Type B pancreatic cell (in vitro differentiated cells): ENCODE measurements at regions not wholly inside any gene's neighbourhood (a gene's known extent, or its start where the extent isn't known, plus 50 kb on each side); places are given as distances from the start of the nearest gene placed in this dataset.

Experiments used
- DNase-seq: peaks from one replicate; pipeline ENCODE4 v3.0.0; 2021; ENCODE audit warnings: mixed read lengths; ENCODE audit not compliant: unreplicated experiment; ENCODE audit errors: extremely low spot score
- H3K27ac Mint-ChIP-seq: 2 replicates; pipeline ENCODE4 v1.8.0; 2021; ENCODE audit warnings: mild to moderate bottlenecking, mixed read lengths
- H3K27me3 Mint-ChIP-seq: 2 replicates; pipeline ENCODE4 v1.8.0; 2021; ENCODE audit warnings: mixed read lengths
- H3K36me3 Mint-ChIP-seq: 2 replicates; pipeline ENCODE4 v1.8.0; 2021; ENCODE audit warnings: mixed read lengths
- H3K4me1 Mint-ChIP-seq: one replicate; pipeline ENCODE4 v1.8.0; 2021; ENCODE audit warnings: mixed read lengths; ENCODE audit not compliant: unreplicated experiment
- H3K4me3 Mint-ChIP-seq: 2 replicates; pipeline ENCODE4 v1.8.0; 2021; ENCODE audit warnings: mild to moderate bottlenecking, mixed read lengths
- H3K9me3 Mint-ChIP-seq: 2 replicates; pipeline ENCODE4 v1.8.0; 2021; ENCODE audit warnings: mixed read lengths
- CTCF ChIP-seq: fragments of 200-600 bp; sonication (generic); conservative IDR thresholded peaks from 2 replicates; pipeline ENCODE4 v1.5.0; 2021; ENCODE audit warnings: antibody characterized with exemption, mild to moderate bottlenecking

DNA sequence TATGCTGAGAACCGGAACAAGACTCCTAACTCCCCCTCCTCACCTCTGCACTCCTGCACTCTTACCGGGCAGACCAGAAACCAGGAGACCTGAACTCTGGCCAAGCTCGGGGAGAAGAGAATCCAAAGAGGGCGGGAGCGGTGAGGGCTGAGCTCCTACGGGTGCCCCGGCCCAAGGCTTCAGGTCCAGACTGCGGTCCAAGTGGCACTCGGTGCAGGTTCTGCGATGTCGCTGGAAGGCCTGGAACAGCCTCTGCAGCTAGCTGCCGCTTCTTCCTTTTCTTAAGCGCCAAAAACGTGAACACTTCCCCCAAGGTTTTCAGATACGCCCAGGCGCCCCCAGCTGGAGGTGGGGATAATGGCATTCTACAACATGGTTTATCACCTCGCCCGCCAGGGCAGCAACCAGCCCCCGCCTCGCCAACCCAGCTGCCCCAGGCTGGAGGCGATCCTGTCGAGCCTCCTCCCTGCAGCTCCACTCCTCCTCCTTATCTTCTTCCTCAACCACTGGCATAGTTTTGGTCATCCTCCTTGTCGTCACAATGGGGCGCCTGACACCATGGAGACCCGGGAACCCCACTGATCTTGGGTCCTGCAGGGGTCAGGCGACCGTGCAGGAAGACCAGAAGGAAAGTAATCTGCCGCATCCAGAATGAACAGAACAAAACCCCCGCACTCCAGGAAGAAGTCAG is 1735.9 kb downstream of the TP53TG3F start:
- DNase-seq = no peak
- H3K4me3 Mint-ChIP-seq = no peak overlapping the region
- H3K27me3 Mint-ChIP-seq = no peaks in the 10 kb centered on the region
- no peaks in the 10 kb centered on the region for H3K4me1 Mint-ChIP-seq
- H3K36me3 Mint-ChIP-seq = no peaks in the 10 kb centered on the region
- no peak for TF ChIP-seq CTCF
- H3K9me3 Mint-ChIP-seq = no peaks in the 10 kb centered on the region
- H3K27ac Mint-ChIP-seq = no peak overlapping the region

- H3K9me3 Mint-ChIP-seq = no peaks in the 10 kb centered on the region
- no peak overlapping the region for H3K27ac Mint-ChIP-seq
Measured at GRCh38 chr16:35195864-35196216, 1736.4 kb downstream of the TP53TG3F start.

DNA sequence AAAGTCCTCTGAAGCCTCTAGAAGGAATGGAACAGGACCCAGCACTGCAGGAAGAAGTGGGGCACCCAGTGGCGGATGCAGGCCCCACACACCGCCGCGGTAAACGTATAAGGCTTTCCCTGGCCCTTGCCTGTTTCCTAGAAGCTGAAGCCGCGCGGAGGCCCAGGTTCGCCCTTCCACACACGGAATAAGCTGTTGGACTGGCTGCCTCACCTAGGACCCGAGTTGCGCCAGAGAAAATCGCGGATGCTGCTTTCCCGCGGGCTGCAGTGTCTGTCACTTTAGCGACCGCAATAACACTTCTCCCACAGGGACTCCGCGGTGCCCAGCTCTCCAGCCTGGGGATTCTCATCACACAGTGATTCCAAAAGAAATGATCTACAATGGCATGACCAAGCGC is 1736.9 kb downstream of the TP53TG3F start:
- no peak for DNase-seq
- H3K27ac Mint-ChIP-seq = no peak overlapping the region
- no peaks in the 10 kb centered on the region for H3K4me1 Mint-ChIP-seq
- no peak overlapping the region for H3K4me3 Mint-ChIP-seq
- no peaks in the 10 kb centered on the region for H3K36me3 Mint-ChIP-seq
- TF ChIP-seq CTCF = no peak
- H3K9me3 Mint-ChIP-seq = no peaks in the 10 kb centered on the region
- no peaks in the 10 kb centered on the region for H3K27me3 Mint-ChIP-seq

More at GRCh38 chr16:35195864-35196216, 1736.4 kb downstream of the TP53TG3F start:
- DNase-seq = no peak
- no peak for TF ChIP-seq CTCF
- Mint-ChIP-seq H3K4me1 (no peaks in the 10 kb centered on the region), H3K27me3 (no peaks in the 10 kb centered on the region), H3K4me3 (no peak overlapping the region), H3K36me3 (no peaks in the 10 kb centered on the region)

DNA sequence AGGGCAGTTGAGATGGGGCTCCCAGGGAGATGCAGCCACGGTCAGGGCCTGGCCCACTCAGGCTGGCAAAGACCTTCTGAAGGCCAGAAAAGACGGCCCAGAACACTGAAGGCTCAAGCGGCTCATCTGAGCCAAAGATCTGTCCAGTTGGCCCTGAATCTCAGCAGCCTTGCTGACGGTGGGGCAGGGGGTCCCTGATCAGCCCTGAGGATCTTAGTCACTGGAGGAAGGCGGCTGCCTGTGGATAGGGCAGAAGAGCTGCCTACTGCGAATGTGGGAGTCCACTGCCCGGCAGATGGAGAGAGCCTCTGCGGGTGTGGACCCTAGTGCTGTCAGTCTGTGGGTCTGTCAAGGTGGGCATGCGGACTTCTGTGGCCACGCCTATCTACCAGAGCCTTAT is 1738.2 kb downstream of the TP53TG3F start:
- Mint-ChIP-seq H3K27me3 (no peaks in the 10 kb centered on the region), H3K4me3 (no peak overlapping the region), H3K4me1 (no peaks in the 10 kb centered on the region), H3K9me3 (no peaks in the 10 kb centered on the region), H3K36me3 (no peaks in the 10 kb centered on the region), H3K27ac (no peak overlapping the region)
- DNase-seq = no peak
- no peak for TF ChIP-seq CTCF

- Mint-ChIP-seq H3K27ac (no peak overlapping the region), H3K27me3 (no peaks in the 10 kb centered on the region), H3K9me3 (no peaks in the 10 kb centered on the region), H3K36me3 (no peaks in the 10 kb centered on the region), H3K4me3 (no peak overlapping the region), H3K4me1 (no peaks in the 10 kb centered on the region)
- TF ChIP-seq CTCF = no peak
- no peak for DNase-seq
Measured at GRCh38 chr16:35198223-35199199, 1739.1 kb downstream of the TP53TG3F start.
